Prostate gland (tissue), 2 donors: ENCODE measurements at regions not wholly inside any gene's neighbourhood (a gene's known extent, or its start where the extent isn't known, plus 50 kb on each side); places are given as distances from the start of the nearest gene placed in this dataset.

Source experiments
- DNase-seq: peaks from one replicate; pipeline ENCODE4 v3.0.0-alpha.2; 2019; ENCODE audit warnings: low spot score
- H3K27ac ChIP-seq, 2 donors: fragments of 200-600 bp; sonication (generic); 2 replicates each; pipeline ENCODE4 v1.5.1; 2017 to 2019
- H3K27me3 ChIP-seq: fragments of 200-600 bp; sonication (generic); replicated peaks from 2 replicates; pipeline ENCODE4 v1.5.1; 2019; ENCODE audit not compliant: insufficient read depth
- H3K36me3 ChIP-seq, 2 donors: fragments of 200-600 bp; sonication (generic); 1 replicate in 1 of 2; 2 replicates in 1 of 2; pipeline versions ENCODE4 v1.5.1 to v1.8.1; 2017 to 2019
- H3K4me1 ChIP-seq: fragments of 200-600 bp; sonication (generic); replicated peaks from 2 replicates; pipeline ENCODE4 v1.5.1; 2019
- H3K4me3 ChIP-seq, 2 donors: fragments of 200-600 bp; sonication (generic); 2 replicates each; pipeline ENCODE4 v1.5.1; 2017 to 2019
- H3K9me3 ChIP-seq: fragments of 200-600 bp; sonication (generic); 2 replicates; pipeline ENCODE4 v1.5.1; 2017
- CTCF ChIP-seq, 4 experiments: fragments of 200-600 bp in 2 of 4; fragments of 450-650 bp in 2 of 4; sonication (generic) in 2 of 4; IDR thresholded peaks; 1 replicate in 3 of 4; 2 replicates in 1 of 4; pipeline ENCODE4 v1.5.1; 2016 to 2019; ENCODE audit warnings: antibody characterized with exemption in 4 of 4, mild to moderate bottlenecking in 2 of 4, moderate library complexity in 2 of 4
- POLR2A ChIP-seq: fragments of 450-650 bp; IDR thresholded peaks from one replicate; pipeline ENCODE4 v1.6.1; 2016; ENCODE audit warnings: antibody characterized with exemption, mild to moderate bottlenecking
- POLR2AphosphoS5 ChIP-seq: sonication (generic); formaldehyde crosslinking; IDR thresholded peaks from one replicate; pipeline ENCODE4 v1.6.1; 2017; ENCODE audit warnings: antibody characterized with exemption
- WGBS: methylation state at CpG from one replicate; pipeline ENCODE4 v1.1.5; 2018; 5-methylcytosine and 5-hydroxymethylcytosine counted together
- intact Hi-C: fragments of 100-400 bp; cut with DNase I; formaldehyde crosslinking; loops from one replicate; pipeline ENCODE4 v1.14.2; 2022

DNA sequence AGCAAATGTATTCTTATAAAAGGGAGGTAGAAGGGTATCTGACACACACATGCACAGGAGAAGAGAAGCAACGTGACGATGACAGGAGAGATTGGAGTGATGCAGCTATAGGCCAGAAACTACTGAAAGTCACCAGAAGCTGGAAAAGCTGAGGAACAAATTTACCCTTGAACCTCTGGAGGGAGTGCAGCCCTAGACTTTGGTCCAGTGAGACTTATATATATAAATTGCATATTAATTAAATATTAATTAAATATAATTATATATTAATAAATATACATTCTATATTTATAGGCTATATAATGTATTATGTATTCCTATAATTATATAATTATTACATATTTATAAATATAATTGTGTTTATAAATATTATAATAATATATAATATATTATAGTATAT lies 96.5 kb upstream of the LMCD1 start:
- Histone ChIP-seq H3K4me1 (no peaks in the 10 kb centered on the region), H3K4me3 (no peak overlapping the region), H3K27ac (no peak overlapping the region), H3K36me3 (no peaks in the 10 kb centered on the region), H3K9me3 (no peaks in the 10 kb centered on the region), H3K27me3 (no peaks in the 10 kb centered on the region)
- WGBS: 93% methylated on average over 2 of the region's 2 CpGs
- TF ChIP-seq POLR2A: no peak
- TF ChIP-seq POLR2AphosphoS5: no peak
- no peak for TF ChIP-seq CTCF (IDR thresholded peaks at IDR 0.05)
- intact Hi-C loops: no loop called here
- no peak for DNase-seq

GRCh38 chr3:8406479-8406878 lies 95.1 kb upstream of the LMCD1 start:
- H3K9me3 ChIP-seq: no peaks in the 10 kb centered on the region
- H3K27ac ChIP-seq: no peak overlapping the region
- no peaks in the 10 kb centered on the region for H3K4me1 ChIP-seq
- DNase-seq: no peak
- no peak overlapping the region for H3K4me3 ChIP-seq
- 97% methylated on average over 1 of the region's 1 CpG for WGBS
- intact Hi-C loops: no loop called here
- no peaks in the 10 kb centered on the region for H3K36me3 ChIP-seq
- no peak for TF ChIP-seq CTCF (IDR thresholded peaks at IDR 0.05)
- no peak for TF ChIP-seq POLR2AphosphoS5
- TF ChIP-seq POLR2A: no peak
- H3K27me3 ChIP-seq: no peaks in the 10 kb centered on the region

GRCh38 chr3:8413337-8413926 lies 88.2 kb upstream of the LMCD1 start:
- Histone ChIP-seq H3K27ac (no peak overlapping the region), H3K27me3 (no peaks in the 10 kb centered on the region), H3K4me1 (no peaks in the 10 kb centered on the region), H3K36me3 (no peaks in the 10 kb centered on the region), H3K4me3 (no peak overlapping the region), H3K9me3 (no peaks in the 10 kb centered on the region)
- TF ChIP-seq POLR2A (no peak), CTCF (IDR thresholded peaks at IDR 0.05) (no peak), POLR2AphosphoS5 (no peak)
- DNase-seq: no peak
- intact Hi-C loops: no loop called here
- WGBS: 73% methylated on average over 7 of the region's 7 CpGs

DNA sequence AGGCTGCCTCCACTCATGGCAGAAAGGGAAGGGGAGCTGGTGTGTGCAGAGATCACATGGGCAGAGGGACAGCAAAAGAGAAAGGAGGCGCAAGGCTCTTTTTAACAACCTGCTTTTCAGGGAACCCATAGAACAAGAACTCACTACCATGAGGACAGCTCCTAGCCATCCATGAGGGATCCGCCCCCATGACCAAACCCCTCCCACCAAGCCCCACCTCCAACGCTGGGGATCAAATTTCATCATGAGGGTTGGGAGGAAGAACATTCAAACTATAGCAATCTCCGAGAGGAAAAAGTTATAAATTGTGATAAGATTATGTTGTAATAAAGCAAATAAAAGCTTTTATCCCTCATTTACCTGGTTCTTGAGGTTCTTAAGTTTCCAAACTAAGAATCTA lies 84.7 kb upstream of the LMCD1 start:
- intact Hi-C loops: no loop called here
- DNase-seq: no peak
- H3K27me3 ChIP-seq: no peaks in the 10 kb centered on the region
- TF ChIP-seq POLR2AphosphoS5: no peak
- TF ChIP-seq POLR2A: no peak
- TF ChIP-seq CTCF (IDR thresholded peaks at IDR 0.05): no peak
- H3K36me3 ChIP-seq: no peaks in the 10 kb centered on the region
- 67% methylated on average over 4 of the region's 4 CpGs for WGBS
- H3K4me3 ChIP-seq: no peak overlapping the region
- no peak overlapping the region for H3K27ac ChIP-seq
- no peaks in the 10 kb centered on the region for H3K9me3 ChIP-seq
- H3K4me1 ChIP-seq: no peaks in the 10 kb centered on the region

DNA sequence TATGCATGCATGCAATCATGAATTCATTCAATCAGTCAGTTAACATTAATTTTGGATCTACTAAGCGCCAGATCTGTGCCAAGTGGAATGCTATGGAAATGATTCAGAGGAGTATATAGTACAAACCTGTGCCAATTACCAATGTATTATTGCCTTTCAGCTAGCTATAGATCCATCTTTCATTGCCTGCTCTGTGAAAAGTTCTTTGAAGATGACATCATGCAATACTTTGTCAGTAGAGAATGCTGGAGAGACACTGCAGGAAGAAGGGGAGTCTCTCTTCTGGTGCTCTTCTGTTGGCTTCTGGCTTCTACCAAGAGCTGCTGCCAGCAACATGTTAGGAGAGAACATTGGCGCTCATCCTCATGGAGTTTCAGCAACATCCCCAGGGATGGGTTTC lies 81.0 kb upstream of the LMCD1 start:
- H3K4me1 ChIP-seq: no peaks in the 10 kb centered on the region
- no peaks in the 10 kb centered on the region for H3K27me3 ChIP-seq
- H3K36me3 ChIP-seq: no peaks in the 10 kb centered on the region
- H3K4me3 ChIP-seq: no peak overlapping the region
- WGBS: 91% methylated on average over 2 of the region's 2 CpGs
- no peaks in the 10 kb centered on the region for H3K9me3 ChIP-seq
- TF ChIP-seq POLR2AphosphoS5: no peak
- TF ChIP-seq CTCF (IDR thresholded peaks at IDR 0.05): no peak
- no peak for TF ChIP-seq POLR2A
- DNase-seq: no peak
- intact Hi-C loops: no loop called here
- H3K27ac ChIP-seq: no peak overlapping the region
